ENCODE measurements at regions not wholly inside any gene's neighbourhood (a gene's known extent, or its start where the extent isn't known, plus 50 kb on each side); places are given as distances from the start of the nearest gene placed in this dataset.
A peak's percentile ranks its signal among the peaks of the same experiment; 100 is the strongest.

DNA sequence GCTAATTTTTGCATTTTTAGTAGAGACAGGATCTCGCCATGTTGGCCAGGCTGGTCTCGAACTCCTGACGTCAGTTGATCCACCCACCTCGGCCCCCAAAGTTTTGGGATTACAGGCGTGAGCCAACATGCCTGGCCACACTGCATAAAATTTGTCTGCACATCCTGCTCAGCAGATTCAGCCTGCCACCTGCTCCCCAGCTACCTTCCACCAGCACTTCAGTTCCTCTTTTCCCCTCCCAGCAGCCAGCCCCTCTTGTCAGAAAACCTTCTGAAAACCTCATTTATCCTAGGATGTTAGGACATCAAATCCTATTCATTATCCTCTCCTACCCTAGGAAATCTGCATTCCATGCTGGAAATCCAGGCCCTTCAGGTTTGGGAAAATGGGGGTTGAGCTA, 78.2 kb upstream of the CALM2 start:
- H3K27me3 ChIP-seq (ENCODE audit: insufficient read depth, poor library complexity, severe bottlenecking) = no peaks in the 10 kb centered on the region
- H3K9me3 ChIP-seq (ENCODE audit: severe bottlenecking) = no peaks in the 10 kb centered on the region
- no peaks in the 10 kb centered on the region for H3K36me3 ChIP-seq (ENCODE audit: low read depth)
- ATAC-seq (ENCODE audit: low read depth) (no peak), DNase-seq (ENCODE audit: low spot score) (no peak)
- TF ChIP-seq, protein P1, sequence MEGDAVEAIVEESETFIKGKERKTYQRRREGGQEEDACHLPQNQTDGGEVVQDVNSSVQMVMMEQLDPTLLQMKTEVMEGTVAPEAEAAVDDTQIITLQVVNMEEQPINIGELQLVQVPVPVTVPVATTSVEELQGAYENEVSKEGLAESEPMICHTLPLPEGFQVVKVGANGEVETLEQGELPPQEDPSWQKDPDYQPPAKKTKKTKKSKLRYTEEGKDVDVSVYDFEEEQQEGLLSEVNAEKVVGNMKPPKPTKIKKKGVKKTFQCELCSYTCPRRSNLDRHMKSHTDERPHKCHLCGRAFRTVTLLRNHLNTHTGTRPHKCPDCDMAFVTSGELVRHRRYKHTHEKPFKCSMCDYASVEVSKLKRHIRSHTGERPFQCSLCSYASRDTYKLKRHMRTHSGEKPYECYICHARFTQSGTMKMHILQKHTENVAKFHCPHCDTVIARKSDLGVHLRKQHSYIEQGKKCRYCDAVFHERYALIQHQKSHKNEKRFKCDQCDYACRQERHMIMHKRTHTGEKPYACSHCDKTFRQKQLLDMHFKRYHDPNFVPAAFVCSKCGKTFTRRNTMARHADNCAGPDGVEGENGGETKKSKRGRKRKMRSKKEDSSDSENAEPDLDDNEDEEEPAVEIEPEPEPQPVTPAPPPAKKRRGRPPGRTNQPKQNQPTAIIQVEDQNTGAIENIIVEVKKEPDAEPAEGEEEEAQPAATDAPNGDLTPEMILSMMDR (IDR thresholded peaks at IDR 0.05; ENCODE audit: poor library complexity, severe bottlenecking) = no peak
- no peak overlapping the region for H3K4me3 ChIP-seq (ENCODE audit: severe bottlenecking)
- peaks cover 18% of the 10 kb centered on the region for H3K4me1 ChIP-seq (ENCODE audit: insufficient read depth, poor library complexity, severe bottlenecking)
- no peak overlapping the region for H3K27ac ChIP-seq (ENCODE audit: poor library complexity, severe bottlenecking)

DNA sequence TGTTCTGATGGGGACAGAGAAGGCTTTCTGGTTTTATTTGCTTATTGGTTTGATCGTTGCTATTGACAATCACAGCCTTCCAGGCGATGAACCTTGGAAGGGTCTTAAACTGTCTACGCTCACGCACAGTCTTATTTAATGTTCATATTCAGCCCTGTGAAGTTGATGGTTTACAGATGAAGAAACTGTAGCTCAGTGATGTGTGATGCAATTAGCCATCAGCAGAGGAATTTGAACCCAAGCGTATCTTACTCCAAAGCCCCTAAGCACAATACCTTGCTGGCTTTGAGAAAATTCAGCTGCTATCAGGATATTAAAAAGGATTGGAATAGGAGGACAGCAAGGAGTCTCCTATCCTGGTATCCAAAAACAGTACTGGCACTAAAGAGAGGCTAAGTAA, 77.1 kb upstream of the CALM2 start:
- H3K4me3 ChIP-seq (ENCODE audit: severe bottlenecking) = no peak overlapping the region
- no peaks in the 10 kb centered on the region for H3K9me3 ChIP-seq (ENCODE audit: severe bottlenecking)
- H3K27ac ChIP-seq (ENCODE audit: poor library complexity, severe bottlenecking) = no peak overlapping the region
- no peaks in the 10 kb centered on the region for H3K36me3 ChIP-seq (ENCODE audit: low read depth)
- DNase-seq (ENCODE audit: low spot score) = no peak
- H3K4me1 ChIP-seq (ENCODE audit: insufficient read depth, poor library complexity, severe bottlenecking) = peaks cover 22% of the 10 kb centered on the region
- H3K27me3 ChIP-seq (ENCODE audit: insufficient read depth, poor library complexity, severe bottlenecking) = no peaks in the 10 kb centered on the region
- ATAC-seq (ENCODE audit: low read depth) = no peak
- TF ChIP-seq, protein P1 (IDR thresholded peaks at IDR 0.05; ENCODE audit: poor library complexity, severe bottlenecking) = no peak

DNA sequence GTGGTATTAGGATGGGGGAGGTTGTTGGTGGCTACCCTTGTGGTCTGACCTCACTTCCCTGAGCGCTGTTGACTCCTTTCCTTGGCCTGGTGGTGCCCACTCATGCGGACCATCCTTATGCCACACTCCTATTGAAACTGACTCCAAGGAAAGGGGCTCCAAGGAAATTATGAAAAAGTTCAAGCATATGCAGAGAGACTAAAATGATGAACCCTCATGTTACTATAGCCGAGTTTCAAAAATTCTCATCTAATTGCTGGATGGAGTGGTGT, 75.0 kb upstream of the CALM2 start:
- no peak for DNase-seq (ENCODE audit: low spot score)
- no peaks in the 10 kb centered on the region for H3K9me3 ChIP-seq (ENCODE audit: severe bottlenecking)
- H3K4me3 ChIP-seq (ENCODE audit: severe bottlenecking) = no peak overlapping the region

DNA sequence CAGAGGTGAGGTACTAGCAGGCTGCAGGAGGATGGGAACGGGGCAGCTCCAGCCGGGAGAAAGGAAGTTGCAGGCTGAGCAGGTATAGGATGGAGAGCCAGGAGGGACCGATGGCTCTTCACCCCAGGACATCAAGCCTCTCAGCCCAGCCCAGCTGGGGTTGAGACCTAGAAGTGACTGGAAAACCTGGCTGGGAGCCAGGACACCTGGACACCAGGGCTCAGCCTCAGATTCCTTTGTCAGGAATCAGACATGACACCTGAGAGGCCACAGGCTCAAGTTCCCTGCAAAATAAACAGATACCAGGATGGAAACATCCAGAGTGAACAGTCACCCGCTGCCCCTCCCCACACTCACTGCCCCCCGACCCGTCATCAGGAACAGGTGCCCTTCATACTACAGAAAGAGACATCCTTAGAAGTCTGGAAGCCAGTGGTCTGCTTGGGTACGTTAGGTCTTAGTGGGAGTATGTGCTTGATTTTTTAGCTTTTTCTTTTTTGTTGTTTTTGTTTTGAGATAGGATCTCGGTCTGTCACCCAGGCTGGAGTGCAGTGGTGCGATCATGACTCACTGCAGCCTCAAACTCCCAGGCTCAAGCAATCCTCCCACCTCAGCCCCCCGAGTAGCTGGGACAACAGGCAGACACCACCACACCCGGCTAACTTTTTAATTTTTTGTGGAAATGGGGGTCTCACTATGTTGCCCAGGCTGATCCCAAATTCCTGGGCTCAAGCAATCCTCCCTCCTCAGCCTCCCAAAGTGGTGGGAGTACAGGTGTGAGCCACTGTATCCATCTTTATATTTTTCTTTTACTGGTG, 74.5 kb upstream of the CALM2 start:
- peak; percentile 81 for ATAC-seq (ENCODE audit: low read depth)
- peak overlapping the region; percentile 40 for H3K27ac ChIP-seq (ENCODE audit: poor library complexity, severe bottlenecking)
- no peak overlapping the region for H3K4me3 ChIP-seq (ENCODE audit: severe bottlenecking)
- no peaks in the 10 kb centered on the region for H3K36me3 ChIP-seq (ENCODE audit: low read depth)
- H3K9me3 ChIP-seq (ENCODE audit: severe bottlenecking) = no peaks in the 10 kb centered on the region
- peaks cover 22% of the 10 kb centered on the region for H3K4me1 ChIP-seq (ENCODE audit: insufficient read depth, poor library complexity, severe bottlenecking)
- H3K27me3 ChIP-seq (ENCODE audit: insufficient read depth, poor library complexity, severe bottlenecking) = no peaks in the 10 kb centered on the region
- TF ChIP-seq, protein P1 (IDR thresholded peaks at IDR 0.05; ENCODE audit: poor library complexity, severe bottlenecking) = no peak
- peak; percentile 75 for DNase-seq (ENCODE audit: low spot score)

More for the DNA sequence above, 75.0 kb upstream of the CALM2 start:
- peak overlapping the region; percentile 40 for H3K27ac ChIP-seq (ENCODE audit: poor library complexity, severe bottlenecking)
- TF ChIP-seq, protein P1 (IDR thresholded peaks at IDR 0.05; ENCODE audit: poor library complexity, severe bottlenecking) = no peak
- no peak for ATAC-seq (ENCODE audit: low read depth)
- peaks cover 22% of the 10 kb centered on the region for H3K4me1 ChIP-seq (ENCODE audit: insufficient read depth, poor library complexity, severe bottlenecking)
- no peaks in the 10 kb centered on the region for H3K36me3 ChIP-seq (ENCODE audit: low read depth)
- H3K27me3 ChIP-seq (ENCODE audit: insufficient read depth, poor library complexity, severe bottlenecking) = no peaks in the 10 kb centered on the region

DNA sequence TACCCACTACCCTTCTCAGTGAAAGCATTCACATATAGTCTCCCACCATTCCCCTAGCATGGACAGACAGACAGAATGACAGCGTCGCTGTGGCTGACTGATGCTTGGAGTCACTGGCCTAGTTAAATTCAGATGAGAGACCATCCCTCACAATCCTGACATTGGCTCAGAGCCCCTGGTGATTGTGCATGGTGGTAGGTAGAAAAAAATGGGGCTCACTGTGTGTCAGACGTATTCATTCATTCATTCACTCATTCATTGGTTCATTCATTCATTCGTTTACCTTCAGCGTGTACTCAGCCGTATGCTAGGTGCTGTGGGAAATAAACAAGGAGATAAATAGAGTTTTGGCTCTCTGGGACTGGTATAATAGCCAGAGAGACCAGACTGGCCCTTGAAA, 73.6 kb upstream of the CALM2 start:
- Histone ChIP-seq H3K4me1 (ENCODE audit: insufficient read depth, poor library complexity, severe bottlenecking) (peaks cover 22% of the 10 kb centered on the region), H3K36me3 (ENCODE audit: low read depth) (no peaks in the 10 kb centered on the region), H3K27ac (ENCODE audit: poor library complexity, severe bottlenecking) (peak overlapping the region; percentile 40), H3K4me3 (ENCODE audit: severe bottlenecking) (no peak overlapping the region), H3K9me3 (ENCODE audit: severe bottlenecking) (no peaks in the 10 kb centered on the region), H3K27me3 (ENCODE audit: insufficient read depth, poor library complexity, severe bottlenecking) (no peaks in the 10 kb centered on the region)
- DNase-seq (ENCODE audit: low spot score) (no peak), ATAC-seq (ENCODE audit: low read depth) (no peak)
- TF ChIP-seq, protein P1 (IDR thresholded peaks at IDR 0.05; ENCODE audit: poor library complexity, severe bottlenecking) = no peak
